Epithelial cell of esophagus (primary cell): ENCODE measurements at regions not wholly inside any gene's neighbourhood (a gene's known extent, or its start where the extent isn't known, plus 50 kb on each side); places are given as distances from the start of the nearest gene placed in this dataset.

Experiments
- DNase-seq: peaks from one replicate; pipeline ENCODE4 v3.0.0; 2010; ENCODE audit warnings: low read depth
- H3K4me3 ChIP-seq: 2 replicates; pipeline ENCODE4 v1.5.1; 2011; ENCODE audit warnings: mild to moderate bottlenecking, low read length, control low read depth
- CTCF ChIP-seq: IDR thresholded peaks from 2 replicates; pipeline ENCODE4 v1.5.1; 2011; ENCODE audit warnings: low read depth, mild to moderate bottlenecking, low read length, control low read depth, inconsistent platforms; ENCODE audit not compliant: insufficient read depth; ENCODE audit errors: missing control alignments

- DNase-seq = no peak
- no peak overlapping the region for H3K4me3 ChIP-seq
- no peak for TF ChIP-seq CTCF
These were observed 348.2 kb downstream of the ZSWIM6 start for GRCh38 chr5:61680247-61680646.

GRCh38 chr5:61683148-61683547, 351.1 kb downstream of the ZSWIM6 start:
- no peak for TF ChIP-seq CTCF
- no peak for DNase-seq
- H3K4me3 ChIP-seq = no peak overlapping the region

- DNase-seq = no peak
- no peak overlapping the region for H3K4me3 ChIP-seq
- no peak for TF ChIP-seq CTCF
These were observed 351.9 kb downstream of the ZSWIM6 start for GRCh38 chr5:61683926-61684325.

GRCh38 chr5:61686491-61687257, 354.6 kb downstream of the ZSWIM6 start:
- no peak for DNase-seq
- no peak for TF ChIP-seq CTCF
- no peak overlapping the region for H3K4me3 ChIP-seq

- no peak for DNase-seq
- TF ChIP-seq CTCF = no peak
- no peak overlapping the region for H3K4me3 ChIP-seq
These were observed 355.3 kb downstream of the ZSWIM6 start for GRCh38 chr5:61687371-61687770.

GRCh38 chr5:61689153-61689846, 357.2 kb downstream of the ZSWIM6 start:
- no peak overlapping the region for H3K4me3 ChIP-seq
- no peak for DNase-seq
- TF ChIP-seq CTCF = no peak
